ENCODE measurements at regions not wholly inside any gene's neighbourhood (a gene's known extent, or its start where the extent isn't known, plus 50 kb on each side); places are given as distances from the start of the nearest gene placed in this dataset.
A peak's percentile ranks its signal among the peaks of the same experiment; 100 is the strongest.

GRCh38 chr22:19597399-19597735, 73.2 kb upstream of the CLDN5 start:
- Mint-ChIP-seq H3K27ac (peak overlapping the region; percentile 88), H3K27me3 (ENCODE audit: insufficient read depth, low read depth) (peaks cover 14% of the 10 kb centered on the region), H3K36me3 (no peaks in the 10 kb centered on the region), H3K4me3 (no peak overlapping the region), H3K9me3 (no peaks in the 10 kb centered on the region), H3K4me1 (peaks cover 24% of the 10 kb centered on the region)
- Histone ChIP-seq H3K4me3 (no peak overlapping the region), H3F3A (ENCODE audit: low read depth) (no peaks in the 10 kb centered on the region), H3K79me2 (ENCODE audit: low read depth) (no peaks in the 10 kb centered on the region), H3K9ac (no peak overlapping the region), H3K27me3 (no peaks in the 10 kb centered on the region), H2AFZ (replicated peaks) (no peak overlapping the region), H4K20me1 (ENCODE audit: low read depth) (no peaks in the 10 kb centered on the region), H3K4me1 (no peaks in the 10 kb centered on the region), H3K9me3 (ENCODE audit: low read depth) (no peaks in the 10 kb centered on the region), H3K27ac (no peak overlapping the region), H3K36me3 (no peaks in the 10 kb centered on the region), H3K4me2 (no peak overlapping the region)
- no peak for DNase-seq (ENCODE audit: low spot score)
- TF ChIP-seq EZH2 (IDR thresholded peaks at IDR 0.05) (no peak), EZH2phosphoT487 (IDR thresholded peaks at IDR 0.05) (no peak), CTCF (IDR thresholded peaks at IDR 0.05) (no peak)

- no peak for TF ChIP-seq CTCF (IDR thresholded peaks at IDR 0.05)
- no peak for TF ChIP-seq EZH2phosphoT487 (IDR thresholded peaks at IDR 0.05)
- no peak for TF ChIP-seq EZH2 (IDR thresholded peaks at IDR 0.05)
- Histone ChIP-seq H3K4me2 (no peak overlapping the region), H3K4me1 (no peaks in the 10 kb centered on the region), H2AFZ (replicated peaks) (no peak overlapping the region), H3K9ac (no peak overlapping the region), H3K27ac (no peak overlapping the region), H3K36me3 (no peaks in the 10 kb centered on the region), H3F3A (ENCODE audit: low read depth) (no peaks in the 10 kb centered on the region), H3K27me3 (no peaks in the 10 kb centered on the region), H3K4me3 (no peak overlapping the region), H4K20me1 (ENCODE audit: low read depth) (no peaks in the 10 kb centered on the region), H3K9me3 (ENCODE audit: low read depth) (no peaks in the 10 kb centered on the region), H3K79me2 (ENCODE audit: low read depth) (no peaks in the 10 kb centered on the region)
- Mint-ChIP-seq H3K4me1 (peaks cover 20% of the 10 kb centered on the region), H3K4me3 (no peak overlapping the region), H3K27ac (no peak overlapping the region), H3K36me3 (no peaks in the 10 kb centered on the region), H3K9me3 (no peaks in the 10 kb centered on the region), H3K27me3 (ENCODE audit: insufficient read depth, low read depth) (peaks cover 12% of the 10 kb centered on the region)
- DNase-seq (ENCODE audit: low spot score), result no peak
These were observed 74.0 kb upstream of the CLDN5 start for GRCh38 chr22:19598054-19598855.

DNA sequence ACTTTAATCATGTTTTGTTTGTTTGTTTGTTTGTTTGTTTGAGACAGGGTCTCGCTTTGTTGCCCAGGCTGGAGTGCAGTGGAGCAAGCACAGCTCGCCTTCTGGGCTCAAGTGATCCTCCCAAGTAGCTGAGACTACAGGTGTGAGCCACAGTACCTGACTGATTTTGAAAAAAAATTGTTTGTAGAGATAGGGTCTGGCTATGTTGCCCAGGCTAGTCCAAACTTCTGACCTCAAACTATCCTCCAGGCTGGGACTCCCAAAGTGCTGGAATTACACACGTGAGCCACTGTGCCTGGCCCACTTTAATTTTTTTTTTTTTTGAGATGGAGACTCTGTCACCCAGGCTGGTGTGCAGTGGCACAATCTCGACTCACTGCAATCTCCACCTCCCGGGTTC, 74.8 kb upstream of the CLDN5 start:
- Histone ChIP-seq H3K4me1 (no peaks in the 10 kb centered on the region), H3K79me2 (ENCODE audit: low read depth) (no peaks in the 10 kb centered on the region), H3K4me2 (no peak overlapping the region), H3K27ac (no peak overlapping the region), H2AFZ (replicated peaks) (no peak overlapping the region), H3K27me3 (no peaks in the 10 kb centered on the region), H3K36me3 (no peaks in the 10 kb centered on the region), H3K4me3 (no peak overlapping the region), H3F3A (ENCODE audit: low read depth) (no peaks in the 10 kb centered on the region), H3K9me3 (ENCODE audit: low read depth) (no peaks in the 10 kb centered on the region), H3K9ac (no peak overlapping the region), H4K20me1 (ENCODE audit: low read depth) (no peaks in the 10 kb centered on the region)
- H3K27me3 Mint-ChIP-seq (ENCODE audit: insufficient read depth, low read depth), result peaks cover 12% of the 10 kb centered on the region
- no peak for DNase-seq (ENCODE audit: low spot score)
- no peaks in the 10 kb centered on the region for H3K9me3 Mint-ChIP-seq
- H3K4me3 Mint-ChIP-seq, result no peak overlapping the region
- H3K36me3 Mint-ChIP-seq, result no peaks in the 10 kb centered on the region
- TF ChIP-seq EZH2 (IDR thresholded peaks at IDR 0.05), result no peak
- TF ChIP-seq EZH2phosphoT487 (IDR thresholded peaks at IDR 0.05), result no peak
- TF ChIP-seq CTCF (IDR thresholded peaks at IDR 0.05), result no peak
- no peak overlapping the region for H3K27ac Mint-ChIP-seq
- peaks cover 13% of the 10 kb centered on the region for H3K4me1 Mint-ChIP-seq
